Caco-2 (cell line): ENCODE measurements at regions not wholly inside any gene's neighbourhood (a gene's known extent, or its start where the extent isn't known, plus 50 kb on each side); places are given as distances from the start of the nearest gene placed in this dataset.
"Not testable (repeated sequence)": the region's sequence is repeated elsewhere in the genome, so short reads cannot be mapped to it uniquely, and the experiment has no call there.

Experiments used
- BruUV-seq: library from RNA; stranded (reverse); fragments of 400-500 nt; replicated peaks from 2 replicates; lab custom pipeline; 2021; lab: Mats Ljungman, UMichigan
- CTCF ChIA-PET: fragments of 300-600 bp; sonication (Branson Sonifier 250); formaldehyde crosslinking; loops from one replicate; lab custom pipeline; 2022; ENCODE audit warnings: antibody characterized with exemption; lab: Charles Lee
- POLR2A ChIA-PET: fragments of 300-600 bp; sonication (Branson Sonifier 250); formaldehyde crosslinking; loops from one replicate; lab custom pipeline; 2022; ENCODE audit warnings: antibody characterized with exemption; lab: Charles Lee
- DNase-seq, 2 experiments: peaks; one replicate each; pipeline versions ENCODE4 v3.0.0 to v3.0.0-alpha.2; 2020 to 2022
- H3K27me3 ChIP-seq: replicated peaks from 2 replicates; pipeline ENCODE4 v1.6.0; 2011; ENCODE audit warnings: low read length; ENCODE audit not compliant: control insufficient read depth, insufficient read depth
- H3K36me3 ChIP-seq: 2 replicates; pipeline ENCODE4 v1.5.1; 2011; ENCODE audit warnings: low read length; ENCODE audit not compliant: control insufficient read depth, insufficient read depth
- H3K4me1 ChIP-seq: fragments of 250-450 bp; sonication (Bioruptor Pico); 2 replicates; pipeline ENCODE4 v1.5.1; 2020; ENCODE audit warnings: mild to moderate bottlenecking
- H3K4me3 ChIP-seq: 2 replicates; pipeline ENCODE4 v1.5.1; 2011; ENCODE audit warnings: low read depth, mild to moderate bottlenecking, control low read depth, low read length
- H3K9me3 ChIP-seq: fragments of 250-450 bp; sonication (Bioruptor Pico); 2 replicates; pipeline ENCODE4 v1.5.1; 2020; ENCODE audit warnings: mild to moderate bottlenecking, moderate library complexity
- H3K27ac Mint-ChIP-seq: one replicate; pipeline ENCODE4 v1.8.0; 2022; ENCODE audit warnings: mixed read lengths; ENCODE audit not compliant: unreplicated experiment
- H3K27me3 Mint-ChIP-seq: one replicate; pipeline ENCODE4 v1.8.0; 2022; ENCODE audit warnings: mixed read lengths; ENCODE audit not compliant: insufficient read depth, unreplicated experiment
- H3K36me3 Mint-ChIP-seq: one replicate; pipeline ENCODE4 v1.8.0; 2022; ENCODE audit warnings: mild to moderate bottlenecking, mixed read lengths; ENCODE audit not compliant: insufficient read depth, unreplicated experiment
- H3K4me1 Mint-ChIP-seq: one replicate; pipeline ENCODE4 v1.8.0; 2022; ENCODE audit warnings: low read depth, mixed read lengths; ENCODE audit not compliant: unreplicated experiment
- H3K4me3 Mint-ChIP-seq: one replicate; pipeline ENCODE4 v1.8.0; 2022; ENCODE audit warnings: mild to moderate bottlenecking, moderate library complexity, mixed read lengths; ENCODE audit not compliant: unreplicated experiment
- H3K9me3 Mint-ChIP-seq: one replicate; pipeline ENCODE4 v1.8.0; 2022; ENCODE audit warnings: mixed read lengths; ENCODE audit not compliant: unreplicated experiment
- intact Hi-C: fragments of 100-400 bp; cut with micrococcal nuclease; formaldehyde crosslinking; loops from one replicate; pipeline ENCODE4 v1.10.0; 2022; ENCODE audit not compliant: unreplicated experiment
- TF ChIP-seq, protein P1 (sequence below), 2 experiments: fragments of 200-600 bp in 1 of 2; IDR thresholded peaks; 1 replicate in 1 of 2; 2 replicates in 1 of 2; pipeline versions ENCODE4 v1.5.1 to v1.8.0; 2011 to 2022; ENCODE audit warnings: antibody characterized with exemption in 1 of 2, control low read depth in 1 of 2, inconsistent platforms in 1 of 2, low read depth in 1 of 2, low read length in 1 of 2, mild to moderate bottlenecking in 1 of 2, moderate library complexity in 1 of 2; ENCODE audit not compliant: insufficient read depth in 1 of 2, severe bottlenecking in 1 of 2, unreplicated experiment in 1 of 2

DNA sequence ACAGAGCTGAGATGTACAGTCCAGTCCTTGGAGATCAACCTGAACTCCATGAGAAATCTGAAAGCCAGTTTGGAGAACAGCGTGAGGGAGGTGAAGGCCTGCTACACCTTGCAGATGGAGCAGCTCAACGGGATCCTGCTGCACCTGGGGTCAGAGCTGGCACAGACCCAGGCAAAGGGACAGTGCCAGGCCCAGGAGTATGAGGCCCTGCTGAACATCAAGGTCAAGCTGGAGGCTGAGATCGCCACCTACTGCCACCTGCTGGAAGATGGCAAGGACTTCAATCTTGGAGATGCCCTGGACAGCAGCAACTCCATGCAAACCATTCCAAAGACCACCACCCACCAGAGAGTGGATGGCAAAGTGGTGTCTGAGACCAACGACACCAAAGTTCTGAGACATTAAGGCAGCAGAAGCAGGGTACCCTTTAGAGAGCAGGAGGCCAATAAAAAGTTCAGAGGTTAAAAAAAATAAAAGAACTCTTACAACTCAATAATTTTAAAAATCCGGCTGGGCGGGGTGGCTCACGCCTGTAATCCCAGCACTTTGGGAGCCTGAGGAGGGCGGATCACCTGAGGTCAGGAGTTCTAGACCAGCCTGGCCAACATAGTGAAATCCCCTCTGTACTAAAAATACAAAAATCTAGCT is 69.9 kb upstream of the RTL6 start:
- H3K27ac Mint-ChIP-seq: no peak overlapping the region
- ChIA-PET CTCF (interaction anchor here (0.7 to 1.0 kb wide), 2 partner anchors 48 to 232 kb away, joined by 4 read pairs; no protein-coding TSS in a partner anchor), POLR2A (no interaction called here)
- TF ChIP-seq, protein P1, sequence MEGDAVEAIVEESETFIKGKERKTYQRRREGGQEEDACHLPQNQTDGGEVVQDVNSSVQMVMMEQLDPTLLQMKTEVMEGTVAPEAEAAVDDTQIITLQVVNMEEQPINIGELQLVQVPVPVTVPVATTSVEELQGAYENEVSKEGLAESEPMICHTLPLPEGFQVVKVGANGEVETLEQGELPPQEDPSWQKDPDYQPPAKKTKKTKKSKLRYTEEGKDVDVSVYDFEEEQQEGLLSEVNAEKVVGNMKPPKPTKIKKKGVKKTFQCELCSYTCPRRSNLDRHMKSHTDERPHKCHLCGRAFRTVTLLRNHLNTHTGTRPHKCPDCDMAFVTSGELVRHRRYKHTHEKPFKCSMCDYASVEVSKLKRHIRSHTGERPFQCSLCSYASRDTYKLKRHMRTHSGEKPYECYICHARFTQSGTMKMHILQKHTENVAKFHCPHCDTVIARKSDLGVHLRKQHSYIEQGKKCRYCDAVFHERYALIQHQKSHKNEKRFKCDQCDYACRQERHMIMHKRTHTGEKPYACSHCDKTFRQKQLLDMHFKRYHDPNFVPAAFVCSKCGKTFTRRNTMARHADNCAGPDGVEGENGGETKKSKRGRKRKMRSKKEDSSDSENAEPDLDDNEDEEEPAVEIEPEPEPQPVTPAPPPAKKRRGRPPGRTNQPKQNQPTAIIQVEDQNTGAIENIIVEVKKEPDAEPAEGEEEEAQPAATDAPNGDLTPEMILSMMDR (IDR thresholded peaks at IDR 0.05; ENCODE audit: insufficient read depth in 1 of 2, low read depth in 1 of 2, low read length in 1 of 2, severe bottlenecking in 1 of 2, unreplicated experiment in 1 of 2): peak; percentile 52 to 53
- BruUV-seq: no TSS peak
- peak; percentile 51 to 59 for DNase-seq
- no peak overlapping the region for H3K4me3 Mint-ChIP-seq
- Histone ChIP-seq H3K27me3 (peaks cover 2% of the 10 kb centered on the region; the same call in 1 of the 2 replicates), H3K4me3 (no peak overlapping the region), H3K4me1 (no peaks in the 10 kb centered on the region), H3K36me3 (no peaks in the 10 kb centered on the region), H3K9me3 (no peaks in the 10 kb centered on the region)
- intact Hi-C loops: no loop called here
- no peaks in the 10 kb centered on the region for H3K4me1 Mint-ChIP-seq
- H3K9me3 Mint-ChIP-seq: no peaks in the 10 kb centered on the region
- H3K36me3 Mint-ChIP-seq: no peaks in the 10 kb centered on the region
- H3K27me3 Mint-ChIP-seq: peaks cover 26% of the 10 kb centered on the region

DNA sequence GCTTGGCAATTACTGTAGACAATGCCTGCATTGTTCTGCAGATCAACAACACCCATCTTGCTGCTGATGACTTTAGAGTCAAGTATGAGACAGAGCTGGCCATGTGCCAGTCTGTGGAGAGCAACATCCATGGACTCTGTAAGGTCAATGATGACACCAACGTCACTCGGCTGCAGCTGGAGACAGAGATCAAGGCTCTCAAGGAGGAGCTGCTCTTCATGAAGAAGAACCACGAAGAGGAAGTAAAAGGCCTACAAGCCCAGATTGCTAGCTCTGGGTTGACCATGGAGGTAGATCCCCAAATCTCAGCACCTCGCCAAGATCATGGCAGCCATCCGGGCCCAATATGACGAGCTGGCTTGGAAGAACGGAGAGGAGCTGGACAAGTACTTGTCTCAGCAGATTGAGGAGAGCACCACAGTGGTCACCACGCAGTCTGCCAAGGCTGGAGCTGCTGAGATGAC is 69.4 kb upstream of the RTL6 start:
- intact Hi-C loops, H3K4me3 ChIP-seq, H3K27ac Mint-ChIP-seq, H3K4me3 Mint-ChIP-seq, H3K36me3 Mint-ChIP-seq, H3K9me3 Mint-ChIP-seq, POLR2A ChIA-PET, BruUV-seq, H3K4me1 ChIP-seq, H3K36me3 ChIP-seq, H3K9me3 ChIP-seq, H3K27me3 ChIP-seq, DNase-seq, H3K4me1 Mint-ChIP-seq: not testable (repeated sequence)
- CTCF ChIA-PET: interaction anchor here (1.0 kb wide), 1 partner anchor 231 kb away, joined by 4 read pairs; no protein-coding TSS in a partner anchor
- H3K27me3 Mint-ChIP-seq: peaks cover 26% of the 10 kb centered on the region

DNA sequence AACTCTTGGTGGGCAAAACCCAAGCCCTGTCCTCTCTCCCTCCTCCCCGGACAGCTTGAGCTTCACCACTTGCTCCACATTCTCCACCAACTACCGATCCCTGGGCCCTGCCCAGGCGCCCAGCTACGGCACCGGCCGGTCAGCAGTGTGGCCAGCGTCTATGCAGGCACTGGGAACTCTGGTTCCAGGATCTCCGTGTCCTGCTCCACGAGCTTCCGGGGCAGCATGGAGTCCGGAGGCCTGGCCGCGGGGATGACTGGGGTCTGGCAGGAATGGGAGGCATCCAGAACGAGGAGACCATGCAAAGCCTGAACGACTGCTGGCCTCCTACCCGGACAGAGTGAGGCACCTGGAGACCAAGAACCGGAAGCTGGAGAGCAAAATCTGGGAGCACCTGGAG is 68.9 kb upstream of the RTL6 start:
- CTCF ChIA-PET: interaction anchor here (0.6 kb wide), 1 partner anchor 574 kb away, joined by 4 read pairs; no protein-coding TSS in a partner anchor
- H3K4me3 ChIP-seq: no peak overlapping the region
- no peak overlapping the region for H3K27ac Mint-ChIP-seq
- H3K27me3 ChIP-seq: peaks cover 2% of the 10 kb centered on the region; the same call in 1 of the 2 replicates
- POLR2A ChIA-PET: no interaction called here
- intact Hi-C loops: no loop called here
- no peaks in the 10 kb centered on the region for H3K36me3 ChIP-seq
- H3K9me3 Mint-ChIP-seq: no peaks in the 10 kb centered on the region
- no peak overlapping the region for H3K4me3 Mint-ChIP-seq
- H3K4me1 ChIP-seq: no peaks in the 10 kb centered on the region
- H3K9me3 ChIP-seq: no peaks in the 10 kb centered on the region
- TF ChIP-seq, protein P1 (IDR thresholded peaks at IDR 0.05; ENCODE audit: insufficient read depth in 1 of 2, low read depth in 1 of 2, low read length in 1 of 2, severe bottlenecking in 1 of 2, unreplicated experiment in 1 of 2): no peak
- no peaks in the 10 kb centered on the region for H3K36me3 Mint-ChIP-seq
- BruUV-seq: no TSS peak
- H3K4me1 Mint-ChIP-seq: no peaks in the 10 kb centered on the region
- H3K27me3 Mint-ChIP-seq: peaks cover 29% of the 10 kb centered on the region
- no peak for DNase-seq

DNA sequence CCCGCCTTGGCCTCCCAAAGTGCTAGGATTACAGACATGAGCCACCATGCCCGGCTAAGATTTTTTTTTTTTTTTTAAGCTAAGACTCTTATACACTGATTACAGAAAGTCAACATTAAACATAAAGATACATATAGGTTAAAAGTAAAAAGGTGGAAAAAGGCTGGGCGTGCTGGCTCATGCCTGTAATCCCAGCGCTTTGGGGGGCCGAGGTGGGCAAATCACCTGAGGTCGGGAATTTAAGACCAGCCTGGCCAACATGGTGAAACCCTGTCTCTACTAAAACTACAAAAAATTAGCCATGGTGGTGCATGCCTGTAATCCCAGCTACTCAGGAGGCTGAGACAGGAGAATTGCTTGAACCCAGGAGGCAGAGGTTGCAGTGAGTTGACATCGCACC is 64.6 kb upstream of the RTL6 start:
- H3K4me1 Mint-ChIP-seq, H3K36me3 Mint-ChIP-seq, H3K27ac Mint-ChIP-seq, DNase-seq, H3K4me3 ChIP-seq, intact Hi-C loops, H3K36me3 ChIP-seq, H3K4me1 ChIP-seq, H3K9me3 ChIP-seq, BruUV-seq, H3K9me3 Mint-ChIP-seq, H3K4me3 Mint-ChIP-seq, H3K27me3 ChIP-seq: not testable (repeated sequence)
- peaks cover 33% of the 10 kb centered on the region for H3K27me3 Mint-ChIP-seq
- CTCF ChIA-PET: interaction anchor here (0.6 kb wide), 1 partner anchor 144 kb away, joined by 4 read pairs; no protein-coding TSS in a partner anchor
- POLR2A ChIA-PET: interaction anchor here (0.6 kb wide), 1 partner anchor 1375 kb away, joined by 4 read pairs; no protein-coding TSS in a partner anchor
